ENCODE measurements at regions not wholly inside any gene's neighbourhood (a gene's known extent, or its start where the extent isn't known, plus 50 kb on each side); places are given as distances from the start of the nearest gene placed in this dataset.

- TF ChIP-seq CTCF (IDR thresholded peaks at IDR 0.05; ENCODE audit: poor library complexity, severe bottlenecking) = no peak
- Histone ChIP-seq H3K27me3 (ENCODE audit: insufficient read depth, poor library complexity, severe bottlenecking) (no peaks in the 10 kb centered on the region), H3K4me1 (ENCODE audit: insufficient read depth, poor library complexity, severe bottlenecking) (no peaks in the 10 kb centered on the region), H3K9me3 (ENCODE audit: severe bottlenecking) (no peaks in the 10 kb centered on the region), H3K36me3 (ENCODE audit: low read depth) (no peaks in the 10 kb centered on the region), H3K4me3 (ENCODE audit: severe bottlenecking) (no peak overlapping the region), H3K27ac (ENCODE audit: poor library complexity, severe bottlenecking) (no peak overlapping the region)
- no peak for ATAC-seq (ENCODE audit: low read depth)
- no peak for DNase-seq (ENCODE audit: low spot score)
Observed at GRCh38 chr13:95357875-95358274, 56.6 kb upstream of the ABCC4 start.

GRCh38 chr13:95360052-95360451 lies 58.8 kb upstream of the ABCC4 start:
- ATAC-seq (ENCODE audit: low read depth) (no peak), DNase-seq (ENCODE audit: low spot score) (no peak)
- TF ChIP-seq CTCF (IDR thresholded peaks at IDR 0.05; ENCODE audit: poor library complexity, severe bottlenecking) = no peak
- Histone ChIP-seq H3K36me3 (ENCODE audit: low read depth) (no peaks in the 10 kb centered on the region), H3K4me3 (ENCODE audit: severe bottlenecking) (no peak overlapping the region), H3K9me3 (ENCODE audit: severe bottlenecking) (no peaks in the 10 kb centered on the region), H3K27ac (ENCODE audit: poor library complexity, severe bottlenecking) (no peak overlapping the region), H3K4me1 (ENCODE audit: insufficient read depth, poor library complexity, severe bottlenecking) (no peaks in the 10 kb centered on the region), H3K27me3 (ENCODE audit: insufficient read depth, poor library complexity, severe bottlenecking) (no peaks in the 10 kb centered on the region)

- H3K4me3 ChIP-seq (ENCODE audit: severe bottlenecking) = no peak overlapping the region
- no peaks in the 10 kb centered on the region for H3K4me1 ChIP-seq (ENCODE audit: insufficient read depth, poor library complexity, severe bottlenecking)
- no peaks in the 10 kb centered on the region for H3K36me3 ChIP-seq (ENCODE audit: low read depth)
- H3K27me3 ChIP-seq (ENCODE audit: insufficient read depth, poor library complexity, severe bottlenecking) = no peaks in the 10 kb centered on the region
- ATAC-seq (ENCODE audit: low read depth) = no peak
- TF ChIP-seq CTCF (IDR thresholded peaks at IDR 0.05; ENCODE audit: poor library complexity, severe bottlenecking) = no peak
- no peak overlapping the region for H3K27ac ChIP-seq (ENCODE audit: poor library complexity, severe bottlenecking)
- DNase-seq (ENCODE audit: low spot score) = no peak
- H3K9me3 ChIP-seq (ENCODE audit: severe bottlenecking) = no peaks in the 10 kb centered on the region
Observed at GRCh38 chr13:95360464-95361097, 59.3 kb upstream of the ABCC4 start.

- TF ChIP-seq CTCF (IDR thresholded peaks at IDR 0.05; ENCODE audit: poor library complexity, severe bottlenecking) = no peak
- Histone ChIP-seq H3K4me3 (ENCODE audit: severe bottlenecking) (no peak overlapping the region), H3K4me1 (ENCODE audit: insufficient read depth, poor library complexity, severe bottlenecking) (no peaks in the 10 kb centered on the region), H3K36me3 (ENCODE audit: low read depth) (no peaks in the 10 kb centered on the region), H3K27ac (ENCODE audit: poor library complexity, severe bottlenecking) (no peak overlapping the region), H3K27me3 (ENCODE audit: insufficient read depth, poor library complexity, severe bottlenecking) (no peaks in the 10 kb centered on the region), H3K9me3 (ENCODE audit: severe bottlenecking) (no peaks in the 10 kb centered on the region)
- ATAC-seq (ENCODE audit: low read depth) = no peak
- DNase-seq (ENCODE audit: low spot score) = no peak
Observed at GRCh38 chr13:95361686-95362085, 60.4 kb upstream of the ABCC4 start.

- Histone ChIP-seq H3K9me3 (ENCODE audit: severe bottlenecking) (no peaks in the 10 kb centered on the region), H3K36me3 (ENCODE audit: low read depth) (no peaks in the 10 kb centered on the region), H3K27me3 (ENCODE audit: insufficient read depth, poor library complexity, severe bottlenecking) (no peaks in the 10 kb centered on the region), H3K27ac (ENCODE audit: poor library complexity, severe bottlenecking) (no peak overlapping the region), H3K4me3 (ENCODE audit: severe bottlenecking) (no peak overlapping the region), H3K4me1 (ENCODE audit: insufficient read depth, poor library complexity, severe bottlenecking) (no peaks in the 10 kb centered on the region)
- DNase-seq (ENCODE audit: low spot score) (no peak), ATAC-seq (ENCODE audit: low read depth) (no peak)
- TF ChIP-seq CTCF (IDR thresholded peaks at IDR 0.05; ENCODE audit: poor library complexity, severe bottlenecking) = no peak
Observed at GRCh38 chr13:95362666-95363065, 61.4 kb upstream of the ABCC4 start.

Measured in RWPE2 (cell line).